Stomach (tissue), 8 donors: ENCODE measurements at regions not wholly inside any gene's neighbourhood (a gene's known extent, or its start where the extent isn't known, plus 50 kb on each side); places are given as distances from the start of the nearest gene placed in this dataset.

Source experiments
- DNase-seq, 2 donors: peaks; one replicate each; pipeline versions ENCODE4 v3.0.0 to v3.0.0-alpha.2; 2013 to 2019
- H3K27ac ChIP-seq, 5 donors: fragments of 200-600 bp in 4 of 5; sonication (generic) in 4 of 5; one replicate each; pipeline ENCODE4 v1.5.1; 2013 to 2019; ENCODE audit warnings: mild to moderate bottlenecking in 1 of 5, moderate library complexity in 1 of 5
- H3K27me3 ChIP-seq, 3 donors: fragments of 200-600 bp; sonication (generic); one replicate each; pipeline ENCODE4 v1.5.1; 2017 to 2019; ENCODE audit warnings: mixed run types in 1 of 3
- H3K36me3 ChIP-seq, 4 donors: fragments of 200-600 bp; sonication (generic); 1 replicate in 3 of 4; 2 replicates in 1 of 4; pipeline ENCODE4 v1.5.1; 2016 to 2019
- H3K4me1 ChIP-seq, 4 donors: fragments of 200-600 bp; sonication (generic); one replicate each; pipeline ENCODE4 v1.5.1; 2016 to 2019
- H3K4me3 ChIP-seq, 4 donors: fragments of 200-600 bp; sonication (generic) in 3 of 4; one replicate each; pipeline ENCODE4 v1.5.1; 2016 to 2019; ENCODE audit warnings: mild to moderate bottlenecking in 1 of 4
- H3K9me3 ChIP-seq, 4 donors: fragments of 200-600 bp; sonication (generic); one replicate each; pipeline ENCODE4 v1.5.1; 2016 to 2019
- CTCF ChIP-seq, 7 experiments: fragments of 450-650 bp in 4 of 7; fragments of 200-600 bp in 3 of 7; sonication (generic) in 3 of 7; IDR thresholded peaks; one replicate each; pipeline ENCODE4 v1.5.1; 2016 to 2019; ENCODE audit warnings: antibody characterized with exemption in 7 of 7, control low read depth in 2 of 7, mild to moderate bottlenecking in 1 of 7
- EP300 ChIP-seq: sonication (generic); formaldehyde crosslinking; IDR thresholded peaks from one replicate; pipeline ENCODE4 v1.6.1; 2017; ENCODE audit warnings: antibody characterized with exemption
- POLR2A ChIP-seq, 4 donors: fragments of 450-650 bp; IDR thresholded peaks; one replicate each; pipeline ENCODE4 v1.6.1; 2016; ENCODE audit warnings: antibody characterized with exemption in 4 of 4, control low read depth in 2 of 4, mild to moderate bottlenecking in 1 of 4, moderate library complexity in 1 of 4
- POLR2AphosphoS5 ChIP-seq, 3 donors: sonication (generic); formaldehyde crosslinking; IDR thresholded peaks; one replicate each; pipeline ENCODE4 v1.6.1; 2016; ENCODE audit warnings: antibody characterized with exemption in 3 of 3
- WGBS, 5 donors: extraction: QIAGEN DNeasy Blood & Tissue Kit in 3 of 5; methylation state at CpG; one replicate each; pipeline versions ENCODE4 v1.1.5 to v1.1.7; 2013 to 2018; 5-methylcytosine and 5-hydroxymethylcytosine counted together
- intact Hi-C: fragments of 100-400 bp; cut with DNase I; formaldehyde crosslinking; loops from one replicate; pipeline ENCODE4 v1.15.1; 2023; ENCODE audit warnings: low total_unique reads
- donor health status: healthy with polysubstance abuse.
- donor health status: Bipolar disorder and iron deficiency.
- donor health status: healthy.

- TF ChIP-seq CTCF (IDR thresholded peaks at IDR 0.05) (no peak), POLR2A (IDR thresholded peaks at IDR 0.05) (no peak), EP300 (no peak), POLR2AphosphoS5 (IDR thresholded peaks at IDR 0.05) (no peak)
- intact Hi-C loops, result no loop called here
- Histone ChIP-seq H3K27me3 (peaks cover 0 to 84% (median 21%) of the 10 kb centered on the region in 3 donors), H3K4me1 (no peaks in the 10 kb centered on the region), H3K4me3 (no peak overlapping the region), H3K9me3 (no peaks in the 10 kb centered on the region), H3K27ac (no peak overlapping the region), H3K36me3 (no peaks in the 10 kb centered on the region)
- 29 to 50% (median 33%) methylated on average over 32 to 36 of the region's 36 CpGs for WGBS, 5 donors
- DNase-seq, result peak in 1 of 2 donors; percentile 87
These were observed 199.8 kb downstream of the RBM19 start for GRCh38 chr12:113766131-113766878.

GRCh38 chr12:113764661-113765060 lies 201.5 kb downstream of the RBM19 start:
- 72 to 79% (median 78%) methylated on average over 10 of the region's 10 CpGs for WGBS, 5 donors
- Histone ChIP-seq H3K4me3 (no peak overlapping the region), H3K27ac (no peak overlapping the region), H3K36me3 (no peaks in the 10 kb centered on the region), H3K9me3 (no peaks in the 10 kb centered on the region), H3K27me3 (peaks cover 0 to 96% (median 21%) of the 10 kb centered on the region in 3 donors), H3K4me1 (no peaks in the 10 kb centered on the region)
- DNase-seq, result peak in 1 of 2 donors; percentile 14
- intact Hi-C loops, result no loop called here
- no peak for TF ChIP-seq POLR2A (IDR thresholded peaks at IDR 0.05)
- TF ChIP-seq EP300, result no peak
- TF ChIP-seq POLR2AphosphoS5 (IDR thresholded peaks at IDR 0.05), result no peak
- TF ChIP-seq CTCF (IDR thresholded peaks at IDR 0.05), result no peak

GRCh38 chr12:113762882-113763816 lies 203.0 kb downstream of the RBM19 start:
- TF ChIP-seq POLR2AphosphoS5 (IDR thresholded peaks at IDR 0.05) (no peak), POLR2A (IDR thresholded peaks at IDR 0.05) (no peak), EP300 (no peak), CTCF (IDR thresholded peaks at IDR 0.05) (no peak)
- H3K9me3 ChIP-seq, result no peaks in the 10 kb centered on the region
- H3K4me3 ChIP-seq, result no peak overlapping the region
- 55 to 58% (median 57%) methylated on average over 16 to 17 of the region's 17 CpGs for WGBS, 5 donors
- no peak for DNase-seq
- intact Hi-C loops, result no loop called here
- no peaks in the 10 kb centered on the region for H3K4me1 ChIP-seq
- H3K27ac ChIP-seq, result no peak overlapping the region
- H3K36me3 ChIP-seq, result no peaks in the 10 kb centered on the region
- peaks cover 0 to 83% (median 21%) of the 10 kb centered on the region in 3 donors for H3K27me3 ChIP-seq

- Histone ChIP-seq H3K4me1 (no peaks in the 10 kb centered on the region), H3K27ac (no peak overlapping the region), H3K9me3 (no peaks in the 10 kb centered on the region), H3K27me3 (peaks cover 0 to 78% (median 21%) of the 10 kb centered on the region in 3 donors), H3K36me3 (no peaks in the 10 kb centered on the region), H3K4me3 (no peak overlapping the region)
- DNase-seq, result peak in 1 of 2 donors; percentile 26
- WGBS, 5 donors, result 11 to 14% (median 12%) methylated on average over 19 of the region's 19 CpGs
- TF ChIP-seq EP300, result no peak
- no peak for TF ChIP-seq POLR2AphosphoS5 (IDR thresholded peaks at IDR 0.05)
- TF ChIP-seq CTCF (IDR thresholded peaks at IDR 0.05), result no peak
- no peak for TF ChIP-seq POLR2A (IDR thresholded peaks at IDR 0.05)
- intact Hi-C loops, result no loop called here
These were observed 203.8 kb downstream of the RBM19 start for GRCh38 chr12:113762155-113762881.
